PFSK-1 (cell line): ENCODE measurements at regions not wholly inside any gene's neighbourhood (a gene's known extent, or its start where the extent isn't known, plus 50 kb on each side); places are given as distances from the start of the nearest gene placed in this dataset.

Experiments used
- FOXP2 ChIP-seq: optimal IDR thresholded peaks from 2 replicates; pipeline ENCODE3; 2011; ENCODE audit warnings: borderline replicate concordance, control low read depth, inconsistent platforms; ENCODE audit not compliant: insufficient read depth; ENCODE audit errors: extremely low read length, extremely low read depth
- POLR2AphosphoS5 ChIP-seq: IDR thresholded peaks from 2 replicates; pipeline ENCODE4 v1.6.1; 2012; ENCODE audit warnings: low read depth, mild to moderate bottlenecking, control low read depth, low read length, moderate library complexity
- REST ChIP-seq, 2 experiments: IDR thresholded peaks; 2 replicates each; pipeline versions ENCODE4 v1.6.1 to v1.8.0; 2011 to 2012; ENCODE audit warnings: low read depth in 2 of 2, low read length in 2 of 2, control low read depth in 1 of 2, inconsistent platforms in 1 of 2, mild to moderate bottlenecking in 1 of 2, moderate library complexity in 1 of 2; ENCODE audit not compliant: insufficient read depth in 1 of 2
- SIN3A ChIP-seq: IDR thresholded peaks from 2 replicates; pipeline ENCODE4 v1.6.1; 2012; ENCODE audit warnings: mild to moderate bottlenecking, low read length, moderate library complexity, borderline replicate concordance; ENCODE audit not compliant: insufficient read depth
- TAF1 ChIP-seq: IDR thresholded peaks from 2 replicates; pipeline ENCODE4 v1.6.1; 2012; ENCODE audit warnings: low read length, control low read depth, borderline replicate concordance; ENCODE audit not compliant: insufficient read depth

DNA sequence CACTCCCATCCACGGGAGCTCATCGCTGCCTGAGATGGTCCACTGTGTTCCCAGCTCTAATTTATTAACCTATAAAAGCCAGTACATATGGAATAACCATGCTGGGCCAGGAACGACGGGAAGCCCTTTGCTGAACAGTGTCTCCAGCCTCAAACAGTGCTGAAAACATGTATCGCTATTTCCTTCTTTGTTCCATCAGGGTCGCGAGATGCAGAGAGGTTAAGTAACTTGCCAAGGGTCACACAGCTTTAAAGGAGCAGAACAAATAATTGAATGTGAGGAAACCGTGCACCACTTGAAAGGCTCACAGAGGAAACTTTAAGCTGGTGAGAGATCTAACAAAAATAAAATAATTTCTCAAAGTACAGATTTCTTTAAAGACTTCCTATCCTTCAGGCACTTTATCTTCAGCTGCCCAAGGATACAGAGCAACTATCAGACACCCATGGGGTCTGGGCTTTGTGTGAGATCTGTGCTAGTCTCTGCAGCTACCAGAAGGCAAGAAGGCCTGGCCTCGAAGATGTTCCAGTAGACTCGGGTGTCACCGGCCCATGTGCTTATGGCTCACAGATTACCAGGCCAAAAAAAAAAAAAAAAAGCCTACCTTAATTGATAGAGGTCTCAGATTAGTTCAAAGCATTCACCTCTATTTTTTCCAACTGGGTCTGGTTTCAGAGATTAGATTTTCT is 207.8 kb upstream of the FOXF1 start:
- TF ChIP-seq FOXP2 (no peak), REST (IDR thresholded peaks at IDR 0.05; ENCODE audit: insufficient read depth in 1 of 2, low read depth in 2 of 2, low read length in 2 of 2) (no peak), POLR2AphosphoS5 (no peak), SIN3A (no peak), TAF1 (no peak)

- TF ChIP-seq SIN3A (no peak), FOXP2 (no peak)
Measured at GRCh38 chr16:86303787-86304678, 206.3 kb upstream of the FOXF1 start.

- TF ChIP-seq POLR2AphosphoS5 (no peak), FOXP2 (no peak), TAF1 (no peak), SIN3A (no peak), REST (IDR thresholded peaks at IDR 0.05; ENCODE audit: insufficient read depth in 1 of 2, low read depth in 2 of 2, low read length in 2 of 2) (no peak)
Measured at GRCh38 chr16:86304868-86305267, 205.5 kb upstream of the FOXF1 start.

DNA sequence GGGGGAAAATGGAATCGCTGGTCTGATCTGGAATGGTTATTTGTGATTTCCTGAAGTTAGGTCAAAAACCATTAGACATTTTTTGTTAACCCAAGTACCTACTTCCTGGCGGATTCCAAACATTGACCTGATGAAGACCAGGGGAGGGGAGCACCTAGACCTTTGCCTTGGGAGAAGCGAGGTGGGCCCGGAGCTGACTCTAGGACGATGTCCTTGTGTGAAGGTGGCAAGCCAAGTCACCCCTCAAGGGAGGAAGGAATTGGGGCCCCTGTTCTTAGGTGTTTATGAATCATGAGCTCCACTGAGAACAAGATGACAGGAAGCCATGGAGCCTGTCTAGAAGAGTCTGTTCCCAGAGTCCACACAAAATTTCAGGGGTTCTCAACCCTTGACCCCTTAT is 204.9 kb upstream of the FOXF1 start:
- TF ChIP-seq SIN3A (no peak), FOXP2 (no peak), REST (IDR thresholded peaks at IDR 0.05; ENCODE audit: insufficient read depth in 1 of 2, low read depth in 2 of 2, low read length in 2 of 2) (no peak), TAF1 (no peak), POLR2AphosphoS5 (no peak)

DNA sequence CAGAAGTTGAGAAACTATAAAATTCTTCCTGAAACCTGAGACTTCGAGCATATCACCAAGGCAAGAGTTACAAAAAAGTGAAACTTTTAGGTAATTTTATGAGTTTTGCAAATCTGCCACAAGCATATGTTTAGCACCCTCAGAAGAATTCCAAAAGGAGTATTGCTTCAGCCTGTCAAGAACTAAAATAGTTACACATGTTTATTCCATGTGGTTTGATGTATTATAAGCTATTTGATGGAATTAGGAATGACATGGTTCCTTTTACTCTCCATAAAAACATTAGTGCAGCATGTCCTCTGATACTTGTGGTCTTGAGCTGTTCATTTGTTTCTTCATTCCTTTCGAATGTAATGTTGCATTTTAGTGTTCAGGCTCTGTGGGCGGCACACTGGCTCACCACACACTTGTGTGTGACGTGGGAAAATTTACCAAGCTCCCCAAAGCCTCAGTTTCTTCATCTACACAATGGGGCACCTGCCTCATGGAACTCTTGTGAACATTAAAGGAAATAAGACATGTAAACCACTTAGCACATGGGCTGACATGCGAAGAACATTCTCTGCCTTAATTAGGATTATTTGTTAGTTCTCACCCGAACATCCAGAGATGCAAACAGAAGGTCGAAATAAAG is 204.2 kb upstream of the FOXF1 start:
- TF ChIP-seq REST (IDR thresholded peaks at IDR 0.05; ENCODE audit: insufficient read depth in 1 of 2, low read depth in 2 of 2, low read length in 2 of 2), result no peak
- no peak for TF ChIP-seq SIN3A
- no peak for TF ChIP-seq TAF1
- TF ChIP-seq FOXP2, result no peak
- TF ChIP-seq POLR2AphosphoS5, result no peak
